LoVo (cell line): ENCODE measurements at regions not wholly inside any gene's neighbourhood (a gene's known extent, or its start where the extent isn't known, plus 50 kb on each side); places are given as distances from the start of the nearest gene placed in this dataset.
"Not testable (repeated sequence)": the region's sequence is repeated elsewhere in the genome, so short reads cannot be mapped to it uniquely, and the experiment has no call there.

Experiments
- DNase-seq: peaks from one replicate; pipeline ENCODE4 v3.0.0-alpha.2; 2016; ENCODE audit warnings: low spot score

DNA sequence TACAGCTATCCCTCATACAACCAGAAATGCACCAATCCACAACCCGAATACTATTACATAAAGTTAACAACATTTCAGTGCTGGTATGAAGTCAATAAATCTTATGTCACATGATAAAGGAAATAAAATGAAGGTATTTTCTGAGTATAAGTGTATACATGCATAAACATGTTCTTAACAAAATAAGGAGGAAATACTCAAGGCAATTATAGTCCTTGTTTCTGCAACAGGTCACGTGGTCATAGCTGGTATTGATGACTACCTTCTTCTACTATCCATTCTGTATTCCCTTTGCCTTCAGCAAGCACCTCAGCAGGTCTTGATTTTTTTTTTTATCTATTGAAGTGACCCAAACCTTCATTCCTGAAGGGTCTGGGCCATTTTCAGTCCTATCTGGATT lies 675.6 kb downstream of the RPL10L start:
- DNase-seq: no peak

DNA sequence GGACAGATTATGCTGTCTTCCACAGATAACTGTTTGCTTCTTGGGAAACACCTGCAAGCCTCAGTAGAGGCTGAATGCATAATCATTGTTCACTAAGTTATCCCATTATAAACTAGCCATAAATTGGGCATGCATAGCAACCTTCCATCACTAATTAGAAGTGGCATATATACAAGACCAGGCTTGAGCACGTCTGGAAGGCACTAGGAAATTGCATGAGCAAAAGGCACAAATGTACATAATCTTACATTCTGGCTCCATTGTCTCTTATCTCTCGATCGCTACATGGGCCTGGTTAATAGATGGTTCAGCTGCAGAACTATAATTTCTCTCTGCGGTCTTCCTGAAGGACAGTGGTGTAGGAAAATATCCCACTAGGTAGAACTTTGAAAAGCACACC lies 679.2 kb downstream of the RPL10L start:
- DNase-seq: no peak

- DNase-seq: no peak
These were observed 681.0 kb downstream of the RPL10L start for GRCh38 chr14:45970621-45971020.

DNA sequence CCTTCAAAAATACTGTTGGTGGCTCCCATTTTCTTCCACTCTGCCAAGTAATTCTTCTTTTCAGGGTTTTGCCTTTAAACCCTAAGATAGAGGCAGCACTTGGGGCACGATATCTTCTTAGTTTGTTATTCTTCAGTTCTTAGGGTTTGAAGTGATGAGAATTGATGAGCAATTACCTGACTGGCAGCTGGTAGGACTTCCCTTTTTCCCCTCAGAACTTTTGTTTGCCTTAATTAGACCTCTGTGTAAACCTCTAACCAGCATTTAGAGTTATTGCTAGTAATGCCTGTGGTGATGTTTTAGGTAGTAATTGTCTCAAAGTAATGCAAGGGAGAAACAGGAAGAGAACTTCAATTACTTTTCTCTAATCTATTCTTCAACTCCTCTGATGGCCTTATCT lies 683.5 kb downstream of the RPL10L start:
- DNase-seq: no peak

GRCh38 chr14:45949479-45949878 lies 696.5 kb upstream of the MIS18BP1 start:
- no peak for DNase-seq

GRCh38 chr14:45947830-45948229 lies 694.8 kb upstream of the MIS18BP1 start:
- no peak for DNase-seq

- DNase-seq: no peak
These were observed 693.2 kb upstream of the MIS18BP1 start for GRCh38 chr14:45946251-45946650.

GRCh38 chr14:45940318-45940717 lies 687.3 kb upstream of the MIS18BP1 start:
- no peak for DNase-seq

DNA sequence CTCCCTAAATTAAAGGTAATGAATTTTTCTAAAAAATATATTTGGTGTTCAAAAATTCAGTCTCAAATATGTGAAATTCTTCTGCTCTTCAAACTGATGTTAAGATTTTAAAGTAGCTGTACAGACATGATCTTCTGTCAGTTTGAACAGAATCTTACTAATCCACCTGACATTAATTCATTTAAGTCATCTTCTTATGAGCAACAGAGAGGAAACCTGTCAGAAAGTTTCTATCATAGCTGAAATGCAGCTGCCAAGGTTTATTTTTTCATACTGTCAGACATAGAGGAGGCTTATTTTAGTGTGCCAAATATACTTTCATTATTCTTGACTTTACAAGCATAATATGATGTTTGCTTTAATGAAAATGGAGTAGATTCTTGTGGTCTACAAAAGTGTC lies 686.6 kb upstream of the MIS18BP1 start:
- DNase-seq: no peak

DNA sequence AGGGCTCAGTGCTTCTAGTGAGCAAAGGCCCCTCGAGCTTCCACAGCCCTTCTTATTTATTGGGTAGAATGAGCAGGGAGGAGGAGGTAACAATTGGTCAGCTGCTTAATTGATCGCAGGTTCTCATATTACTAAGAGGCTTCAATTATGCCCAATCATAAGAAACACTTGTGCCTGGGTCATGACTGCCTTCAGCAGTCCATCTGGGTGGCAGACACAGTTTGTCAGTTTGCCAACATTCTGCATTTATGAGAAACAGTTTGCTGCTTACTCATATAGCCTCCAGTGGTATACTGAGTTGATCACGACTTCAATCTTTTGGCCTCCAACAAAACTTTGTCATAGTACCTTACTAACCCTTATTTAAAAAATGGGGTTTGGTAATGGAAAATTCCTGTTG lies 667.0 kb upstream of the MIS18BP1 start:
- DNase-seq: not testable (repeated sequence)

GRCh38 chr14:45916340-45916953 lies 663.4 kb upstream of the MIS18BP1 start:
- DNase-seq: no peak

GRCh38 chr14:45907782-45908181 lies 654.8 kb upstream of the MIS18BP1 start:
- no peak for DNase-seq

- DNase-seq: no peak
These were observed 653.3 kb upstream of the MIS18BP1 start for GRCh38 chr14:45906257-45906656.

DNA sequence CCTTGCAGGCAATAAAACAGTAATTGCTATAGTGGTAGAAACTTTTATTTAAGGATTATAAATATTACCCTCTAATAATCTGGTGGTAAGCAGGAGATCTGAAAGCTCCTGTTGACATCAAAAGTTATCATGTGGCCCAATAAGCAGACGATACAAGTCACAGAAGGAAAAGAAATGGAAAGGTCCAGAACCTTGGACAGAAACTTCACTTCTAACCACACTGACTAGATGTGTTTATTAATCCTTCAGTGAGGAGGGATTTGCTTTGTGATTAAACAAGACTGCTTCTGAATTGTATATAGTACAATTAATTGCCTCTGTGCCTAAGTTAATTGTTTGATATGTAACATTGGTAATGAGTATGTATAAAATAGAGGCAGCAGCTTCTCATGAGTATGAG lies 652.7 kb upstream of the MIS18BP1 start:
- DNase-seq: no peak

- no peak for DNase-seq
These were observed 651.3 kb upstream of the MIS18BP1 start for GRCh38 chr14:45904314-45904713.

GRCh38 chr14:45902241-45902640 lies 649.2 kb upstream of the MIS18BP1 start:
- DNase-seq: no peak

DNA sequence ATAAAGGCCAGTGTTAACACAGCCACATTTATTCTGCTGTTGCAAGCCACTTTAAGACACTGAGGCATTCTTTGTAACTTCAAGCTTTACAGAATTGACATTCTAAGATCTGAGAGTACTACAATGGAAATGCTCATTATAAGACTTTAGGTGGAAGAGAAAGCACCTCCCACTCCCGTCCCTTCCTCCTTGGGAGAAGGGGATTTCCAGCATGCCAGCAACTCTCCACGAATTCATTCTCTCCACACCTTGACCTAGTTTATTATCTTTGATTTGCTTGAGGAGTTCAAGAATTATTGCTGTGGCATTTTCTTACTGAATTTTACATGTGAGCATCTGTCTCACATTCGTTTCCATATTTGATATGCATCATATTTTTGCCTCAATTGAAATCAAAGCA lies 644.4 kb upstream of the MIS18BP1 start:
- no peak for DNase-seq

DNA sequence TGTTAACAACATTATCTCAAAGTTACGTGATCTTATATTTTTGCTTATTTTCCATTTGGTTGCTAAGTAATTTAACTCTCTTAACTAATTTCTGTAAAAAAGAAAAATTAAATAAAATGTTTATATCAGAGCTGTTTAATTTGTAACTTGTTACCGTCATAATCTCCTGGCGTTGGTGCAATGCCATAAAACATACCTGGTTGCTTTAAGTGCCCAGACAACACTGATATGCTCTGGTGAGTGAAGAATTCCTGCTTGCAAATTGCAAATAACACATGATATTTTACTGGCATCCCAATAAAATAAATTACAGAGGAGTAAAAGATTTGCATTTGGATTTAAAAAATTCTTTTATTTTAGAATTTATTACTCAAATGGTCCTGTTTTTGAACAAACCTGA lies 640.1 kb upstream of the MIS18BP1 start:
- no peak for DNase-seq

DNA sequence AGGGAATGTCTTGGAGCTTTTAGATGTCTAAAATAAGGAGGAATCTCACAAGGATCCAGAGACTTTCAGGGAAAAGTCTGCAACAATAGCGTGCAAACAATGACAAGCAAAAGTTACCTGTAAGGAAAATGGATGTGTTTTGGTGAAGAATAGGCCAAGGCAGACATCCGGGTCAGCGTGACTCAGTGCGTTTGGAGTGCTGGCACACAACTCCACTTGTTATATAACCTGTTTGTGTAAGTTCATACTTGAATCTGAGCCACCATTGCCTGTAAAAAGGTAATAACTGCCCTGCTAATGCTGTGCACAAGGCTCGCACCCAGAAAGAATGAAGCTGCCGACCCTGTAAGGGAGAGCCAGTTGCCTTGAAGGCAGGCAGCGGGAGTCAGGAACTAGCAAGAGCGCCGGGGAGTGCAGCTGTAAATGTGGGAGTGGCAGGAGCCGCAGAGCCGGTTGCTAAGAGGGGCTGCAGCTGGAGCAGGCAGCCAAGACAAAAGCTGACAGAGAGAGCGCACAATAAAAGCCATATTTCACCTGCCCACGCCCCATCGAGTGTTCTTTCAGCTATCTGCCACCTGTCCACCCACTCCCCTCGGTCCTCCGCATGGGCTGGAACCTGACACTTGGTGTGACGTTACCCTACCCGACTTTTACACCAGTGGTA lies 638.5 kb upstream of the MIS18BP1 start:
- DNase-seq: no peak

DNA sequence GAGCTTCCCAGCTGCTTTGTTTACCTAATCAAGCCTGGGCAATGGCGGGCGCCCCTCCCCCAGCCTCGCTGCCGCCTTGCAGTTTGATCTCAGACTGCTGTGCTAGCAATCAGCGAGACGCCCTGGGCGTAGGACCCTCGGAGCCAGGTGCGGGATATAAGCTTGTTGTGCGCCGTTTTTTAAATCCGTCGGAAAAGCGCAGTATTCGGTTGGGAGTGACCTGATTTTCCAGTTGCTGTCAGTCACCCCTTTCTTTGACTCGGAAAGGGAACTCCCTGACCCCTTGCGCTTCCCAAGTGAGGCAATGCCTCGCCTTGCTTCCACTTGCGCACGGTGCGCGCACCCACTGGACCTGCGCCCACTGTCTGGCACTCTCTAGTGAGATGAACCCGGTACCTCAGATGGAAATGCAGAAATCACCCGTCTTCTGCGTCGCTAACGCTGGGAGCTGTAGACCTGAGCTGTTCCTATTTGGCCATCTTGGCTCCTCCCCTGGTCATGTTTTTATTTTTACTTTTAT lies 635.8 kb upstream of the MIS18BP1 start:
- not testable (repeated sequence) for DNase-seq

DNA sequence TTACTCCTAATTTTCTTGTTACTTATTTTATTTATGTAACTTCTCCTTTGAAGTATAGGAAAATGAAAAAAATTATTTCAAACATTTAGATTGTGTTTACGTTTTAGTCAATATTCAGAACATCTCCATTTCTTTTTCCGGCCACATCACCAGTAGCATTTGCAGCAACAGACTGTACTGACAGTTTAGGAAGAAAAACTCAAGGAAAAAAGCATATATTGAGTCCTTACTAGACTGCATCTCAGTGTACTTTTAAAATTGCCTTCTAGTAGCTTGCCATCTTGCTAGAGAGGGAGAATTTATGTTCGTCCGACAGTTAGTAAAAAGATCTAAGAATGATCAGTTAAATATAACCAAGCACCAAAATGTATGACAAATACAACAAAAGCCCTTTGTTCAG lies 625.0 kb upstream of the MIS18BP1 start:
- no peak for DNase-seq

DNA sequence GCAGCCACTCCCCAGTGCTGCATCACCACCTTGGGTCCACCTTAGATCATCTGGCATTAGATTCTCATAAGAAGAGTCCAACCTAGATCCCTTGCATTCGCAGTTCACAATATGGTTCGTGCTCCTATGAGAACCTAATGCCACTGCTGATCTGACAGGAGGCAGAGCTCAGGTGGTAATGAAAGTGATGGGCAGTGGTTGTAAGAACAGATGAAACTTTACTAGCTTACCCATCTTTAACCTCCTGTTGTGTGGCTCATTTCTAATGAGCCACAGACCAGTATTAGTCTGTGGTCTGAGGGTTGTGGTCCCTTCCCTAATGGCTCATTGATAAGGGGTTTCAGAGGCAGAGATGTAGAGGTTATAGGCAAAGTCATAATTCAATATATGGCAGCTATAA lies 615.9 kb upstream of the MIS18BP1 start:
- no peak for DNase-seq

DNA sequence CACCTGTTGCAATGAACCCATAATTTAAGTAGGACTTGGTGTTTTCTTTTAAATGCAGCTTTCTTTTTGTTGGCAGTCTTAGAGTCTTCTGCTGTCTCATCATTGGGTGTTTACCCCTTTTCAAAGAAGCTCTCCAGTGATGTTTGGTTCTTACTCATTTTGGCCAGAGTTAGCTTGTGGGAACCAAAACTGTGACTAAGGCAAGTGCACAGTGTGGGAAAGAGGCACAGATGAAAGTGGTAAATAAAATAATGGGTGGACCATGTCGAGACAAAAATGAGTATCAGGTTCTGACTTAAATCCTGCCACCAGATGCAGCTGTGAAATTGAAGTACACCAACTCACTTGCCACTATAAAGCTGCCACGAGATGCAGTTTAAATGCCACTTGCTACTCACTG lies 615.4 kb upstream of the MIS18BP1 start:
- no peak for DNase-seq
